ENCODE measurements at regions not wholly inside any gene's neighbourhood (a gene's known extent, or its start where the extent isn't known, plus 50 kb on each side); places are given as distances from the start of the nearest gene placed in this dataset.

- TF ChIP-seq CTCF (IDR thresholded peaks at IDR 0.05): no peak
- no peak for TF ChIP-seq ZFX (IDR thresholded peaks at IDR 0.05; ENCODE audit: borderline replicate concordance)
These were observed 78.8 kb downstream of the NR4A2 start for GRCh38 chr2:156253765-156254164.
